Activated CD4-positive, alpha-beta T cell treated with anti-CD3 and anti-CD28 coated beads, Interleukin-2, amount 50 U/mL, for 24 hours (primary cell): ENCODE measurements at regions not wholly inside any gene's neighbourhood (a gene's known extent, or its start where the extent isn't known, plus 50 kb on each side); places are given as distances from the start of the nearest gene placed in this dataset.

Source experiments
- DNase-seq, 2 donors: peaks; one replicate each; pipeline ENCODE4 v3.0.0-alpha.2; 2020; ENCODE audit warnings: low read depth in 1 of 2, low spot score in 1 of 2

- DNase-seq: no peak
These were observed 159.8 kb downstream of the OR13H1 start for GRCh38 chrX:131703646-131704045.

- DNase-seq: no peak
These were observed 160.3 kb downstream of the OR13H1 start for GRCh38 chrX:131704136-131704695.

DNA sequence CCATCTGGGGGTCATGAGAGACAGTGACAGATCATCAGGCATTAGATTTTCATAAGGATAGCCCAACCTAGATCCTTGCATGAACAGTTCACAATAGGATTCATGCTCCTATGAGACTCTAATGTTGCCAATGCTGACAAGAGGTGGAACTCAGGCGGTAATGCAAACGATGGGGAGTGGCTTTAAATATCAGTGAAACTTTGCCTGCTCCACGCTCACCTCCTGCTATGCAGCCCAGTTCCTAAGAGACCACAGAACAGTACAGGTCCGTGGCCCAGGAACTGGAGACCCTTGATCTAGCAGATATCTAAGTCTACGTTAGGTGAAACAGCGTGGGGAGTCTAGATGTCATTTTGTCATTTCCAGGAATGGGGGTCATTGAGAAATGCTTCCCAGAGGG lies 165.7 kb downstream of the OR13H1 start:
- no peak for DNase-seq

DNA sequence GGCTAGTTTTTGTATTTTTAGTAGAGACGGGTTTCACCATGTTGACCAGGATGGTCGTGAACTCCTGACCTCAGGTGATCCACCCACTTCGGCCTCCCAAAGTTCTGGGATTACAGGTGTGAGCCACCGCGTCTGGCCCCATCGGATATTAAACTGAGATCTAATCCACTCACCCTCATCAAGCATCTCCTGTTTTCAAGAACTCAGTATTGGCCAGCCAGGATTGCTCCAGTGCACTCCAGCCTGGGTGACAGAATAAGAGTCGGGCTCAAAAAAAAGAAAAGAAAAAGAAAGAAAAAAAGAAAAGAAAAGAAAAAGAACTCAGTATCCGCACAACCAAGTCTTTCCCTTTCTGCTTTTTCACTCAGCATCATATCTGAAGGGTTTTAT lies 167.6 kb downstream of the OR13H1 start:
- no peak for DNase-seq

- no peak for DNase-seq
These were observed 179.8 kb downstream of the OR13H1 start for GRCh38 chrX:131723646-131724045.

DNA sequence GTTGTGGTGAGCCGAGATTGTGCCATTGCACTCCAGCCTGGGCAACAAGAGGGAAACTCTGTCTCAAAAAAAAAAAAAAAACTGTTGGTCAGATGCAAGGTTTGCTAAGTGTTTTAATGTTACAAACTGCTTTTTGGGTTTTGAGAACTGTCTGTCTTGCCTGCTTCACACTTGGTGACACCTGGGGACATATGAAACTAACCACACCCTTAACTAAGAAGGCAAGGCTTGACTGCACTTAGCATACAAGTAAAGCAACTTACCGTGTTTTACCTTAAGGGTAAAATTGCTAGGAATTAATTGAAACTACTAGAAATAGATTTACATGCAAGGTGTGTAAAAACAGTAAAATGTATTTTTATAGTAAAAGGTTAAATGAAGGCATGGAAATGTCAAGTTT lies 180.4 kb downstream of the OR13H1 start:
- no peak for DNase-seq

GRCh38 chrX:131725001-131725654 lies 181.3 kb downstream of the OR13H1 start:
- no peak for DNase-seq

DNA sequence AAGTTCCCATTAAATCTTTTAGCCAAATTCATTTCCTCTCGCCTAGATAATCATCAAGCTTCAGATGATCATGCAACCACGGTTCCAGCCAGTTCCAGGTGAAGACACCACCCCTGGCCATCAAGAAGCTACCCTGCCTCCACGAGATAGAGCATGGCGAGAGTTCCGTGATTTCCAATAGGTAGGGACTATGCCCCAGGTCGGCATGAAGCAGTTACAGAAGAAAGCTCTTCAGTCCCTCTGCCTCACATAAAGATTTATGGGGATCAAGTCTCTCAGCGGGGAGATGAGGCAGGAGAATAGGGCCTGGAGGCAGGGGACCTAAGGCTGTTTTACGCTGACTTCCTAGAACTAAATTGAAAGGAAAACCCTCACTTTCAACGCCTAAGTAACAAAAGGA lies 183.9 kb downstream of the OR13H1 start:
- no peak for DNase-seq

GRCh38 chrX:131728295-131729145 lies 184.6 kb downstream of the OR13H1 start:
- DNase-seq: no peak

DNA sequence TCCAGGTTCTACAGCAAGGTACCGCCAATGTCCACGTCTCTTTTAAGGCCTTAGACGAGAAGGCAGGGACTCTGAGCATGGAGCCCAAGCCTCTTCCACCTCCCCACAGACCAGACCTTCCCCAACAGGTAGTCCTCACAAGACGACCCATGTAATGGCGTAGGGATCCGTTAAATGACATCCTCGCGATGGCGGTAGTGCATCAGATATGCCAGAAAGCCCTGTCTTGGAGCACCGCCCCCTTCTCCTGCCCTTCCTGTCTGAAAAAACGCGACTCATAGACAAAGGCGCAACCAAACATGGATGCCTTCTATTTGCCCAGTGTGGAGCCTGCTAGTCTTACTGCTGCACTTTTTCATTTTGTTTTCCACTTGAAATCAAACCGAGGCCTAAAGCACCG lies 185.4 kb downstream of the OR13H1 start:
- DNase-seq: no peak

GRCh38 chrX:131734621-131735020 lies 190.7 kb downstream of the OR13H1 start:
- DNase-seq: no peak

DNA sequence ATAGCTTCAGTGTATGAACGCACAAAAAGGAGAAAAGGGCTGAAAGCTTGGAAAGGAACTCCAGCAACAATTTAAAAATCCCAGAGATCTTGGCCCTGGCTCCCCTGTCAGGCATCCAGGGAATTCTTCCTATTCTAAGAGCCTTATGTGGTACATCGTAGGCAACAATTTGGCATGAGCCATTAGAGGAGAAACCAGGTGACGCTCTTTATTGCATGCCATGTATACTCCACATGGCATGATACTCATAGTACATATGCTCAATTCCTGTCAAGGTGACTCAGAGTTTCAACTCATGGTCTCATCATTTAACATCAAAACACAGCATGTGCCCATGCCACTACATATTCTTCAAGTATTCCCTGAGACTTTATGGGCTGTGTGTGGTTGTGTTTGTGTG lies 191.3 kb downstream of the OR13H1 start:
- no peak for DNase-seq

DNA sequence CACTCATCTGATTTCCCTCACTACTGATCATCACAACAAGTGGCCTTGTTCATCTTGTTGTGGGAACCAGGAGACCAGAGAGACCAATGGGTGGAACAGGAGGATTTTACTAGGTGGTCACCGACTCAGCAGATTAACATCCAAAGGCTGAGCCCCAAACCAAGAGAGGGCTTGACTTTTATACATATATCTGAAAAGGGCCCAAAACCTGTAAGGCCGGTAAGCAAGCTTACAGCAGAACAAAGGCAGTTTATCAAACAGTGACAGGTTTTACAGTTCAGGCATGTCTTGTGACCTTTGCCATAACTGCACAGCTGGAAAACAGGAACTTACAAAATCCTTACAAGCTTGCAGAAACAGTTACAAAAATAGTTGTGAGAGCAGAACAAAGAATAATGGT lies 195.9 kb downstream of the OR13H1 start:
- no peak for DNase-seq

DNA sequence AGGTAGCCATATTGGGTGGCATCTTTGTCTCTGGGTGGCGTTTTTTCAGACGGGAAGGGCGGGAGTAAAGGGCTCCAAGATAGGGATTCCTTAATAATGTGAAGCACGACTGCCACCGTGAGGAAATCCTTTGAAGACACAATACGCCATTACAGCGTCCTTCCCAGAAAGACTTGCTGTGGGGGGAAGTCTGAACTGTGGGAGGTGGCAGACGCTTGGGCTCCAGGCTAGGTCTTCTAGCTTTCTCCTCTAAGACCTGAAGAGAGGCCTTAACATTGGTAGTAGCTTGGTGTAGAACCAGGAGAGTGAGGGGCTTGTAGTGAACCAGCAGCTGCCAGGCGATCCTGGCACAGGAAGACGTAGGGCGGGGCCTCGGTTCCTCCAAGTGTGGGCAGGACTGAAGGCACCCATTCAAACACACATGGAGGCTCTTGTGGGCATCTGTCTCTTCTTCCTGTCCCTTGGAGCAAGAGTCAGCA lies 197.3 kb downstream of the OR13H1 start:
- DNase-seq: no peak

DNA sequence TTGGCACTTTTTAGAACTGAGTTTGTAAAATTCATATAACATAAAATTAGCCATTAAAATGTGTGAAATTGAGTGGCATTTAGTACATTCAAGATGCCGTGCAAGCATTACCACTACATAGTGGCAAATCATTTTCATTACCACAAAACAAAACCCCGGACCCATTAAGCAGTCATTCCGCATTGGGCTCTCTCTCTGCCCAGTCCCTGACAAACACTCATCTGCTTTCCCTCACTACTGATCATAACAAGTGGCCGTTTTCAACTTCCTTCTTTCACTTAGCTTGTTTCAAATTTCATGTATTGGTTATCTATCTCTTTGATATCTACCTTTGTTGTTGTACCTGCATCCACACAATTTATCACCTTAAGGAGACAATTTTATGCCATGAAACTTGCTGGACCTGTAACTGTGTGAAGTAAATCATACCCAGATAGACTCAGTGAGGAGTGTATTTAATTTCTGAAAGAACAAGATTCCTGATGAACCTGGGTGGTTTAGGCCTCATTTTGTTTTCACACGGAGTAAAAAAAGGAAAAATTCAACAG lies 202.1 kb downstream of the OR13H1 start:
- no peak for DNase-seq

- DNase-seq: no peak
These were observed 202.7 kb downstream of the OR13H1 start for GRCh38 chrX:131746491-131746968.

DNA sequence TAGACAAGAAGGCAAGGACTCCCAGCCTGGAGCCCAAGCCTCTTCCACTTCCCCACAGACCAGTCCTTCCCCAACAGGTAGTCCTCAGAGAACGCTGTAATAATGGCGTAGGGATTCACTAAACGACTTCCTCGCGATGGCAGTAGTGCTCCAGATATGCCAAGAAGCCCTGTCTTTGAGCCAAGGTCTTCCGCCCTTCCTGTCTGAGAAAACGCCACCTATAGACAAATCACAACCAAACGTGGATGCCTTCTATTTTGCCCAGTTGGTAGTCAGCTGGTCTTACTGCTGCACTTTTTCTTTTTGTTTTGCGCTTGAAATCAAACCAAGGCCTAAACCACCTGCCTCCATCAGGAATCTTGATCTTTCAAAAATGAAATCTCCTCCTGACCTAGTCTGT lies 203.3 kb downstream of the OR13H1 start:
- DNase-seq: no peak

- no peak for DNase-seq
These were observed 208.8 kb downstream of the OR13H1 start for GRCh38 chrX:131752493-131753198.

- DNase-seq: no peak
These were observed 218.9 kb downstream of the OR13H1 start for GRCh38 chrX:131762802-131763234.

DNA sequence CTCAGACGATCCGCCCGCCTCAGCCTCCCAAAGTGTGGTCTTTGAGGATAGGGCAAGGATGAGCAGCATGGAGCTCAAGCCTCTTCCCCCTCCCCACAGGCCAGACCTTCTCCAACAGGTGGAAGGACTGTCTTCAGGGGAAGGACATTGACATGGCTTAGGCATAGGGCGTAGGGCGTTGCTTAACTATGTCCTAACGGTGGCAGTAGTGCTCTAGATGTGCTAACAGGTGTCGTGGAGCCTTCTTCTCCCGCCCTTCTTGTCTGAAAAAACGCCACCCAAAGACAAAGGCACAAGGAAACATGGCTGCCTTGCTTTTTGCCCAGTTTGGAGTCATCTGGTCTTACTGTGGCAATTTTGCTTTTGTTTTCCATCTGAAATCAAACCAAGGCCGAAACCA lies 219.8 kb downstream of the OR13H1 start:
- DNase-seq: no peak

DNA sequence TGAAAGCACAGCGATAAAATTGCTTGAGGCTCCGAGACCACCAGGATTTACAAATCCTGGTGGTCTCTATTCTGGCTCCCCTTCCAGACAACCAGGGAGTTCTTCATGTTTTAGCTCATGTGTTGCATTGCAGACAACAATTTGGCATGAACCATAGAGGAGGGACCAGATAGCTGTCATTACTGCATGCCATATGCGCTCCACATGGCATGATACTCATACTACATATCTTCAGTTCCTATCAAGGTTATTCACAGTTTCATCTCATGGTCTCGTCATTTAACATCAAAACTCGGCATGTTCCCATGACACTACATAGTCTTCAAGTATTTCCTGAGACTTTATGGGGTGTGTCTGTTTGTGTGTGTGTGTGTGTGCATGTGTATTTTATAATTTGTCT lies 220.3 kb downstream of the OR13H1 start:
- DNase-seq: no peak
